ENCODE measurements at regions not wholly inside any gene's neighbourhood (a gene's known extent, or its start where the extent isn't known, plus 50 kb on each side); places are given as distances from the start of the nearest gene placed in this dataset.

DNA sequence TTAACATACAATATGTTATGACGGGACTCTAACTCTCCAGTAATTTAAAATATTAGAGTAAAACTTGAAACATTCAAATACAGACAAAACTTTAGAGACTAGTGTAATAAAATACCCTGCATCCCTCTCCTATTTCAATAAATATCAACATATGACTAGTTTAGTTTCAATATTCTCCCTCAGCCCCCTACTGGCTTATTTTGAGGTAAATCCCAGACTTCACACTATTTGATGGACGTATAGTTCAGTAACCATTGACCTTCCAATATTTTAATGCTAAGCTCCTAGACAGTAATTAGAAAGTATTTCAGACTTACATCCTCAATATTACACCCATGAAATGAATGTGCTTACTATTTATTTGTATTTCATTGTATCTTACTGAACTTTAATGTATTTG is 180.7 kb upstream of the STARD13 start:
- DNase-seq, result no peak

DNA sequence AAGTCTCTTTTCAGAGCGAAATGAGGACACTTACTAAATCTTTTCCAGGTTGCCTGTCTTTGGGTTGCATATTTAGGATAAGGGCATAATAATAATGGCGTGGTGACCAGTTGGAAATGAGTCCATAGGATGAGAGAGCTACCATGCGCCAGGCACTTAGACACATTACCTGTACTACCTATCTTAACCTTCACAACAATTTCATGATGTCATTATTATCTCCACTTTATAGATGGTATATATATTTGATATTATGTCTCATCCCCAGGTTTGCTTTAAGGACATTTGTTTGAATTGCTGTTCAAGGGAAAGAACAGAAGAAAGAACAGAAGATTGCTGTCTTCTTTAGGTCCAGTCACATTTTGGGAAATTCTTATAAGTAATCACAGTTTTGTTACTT is 182.0 kb upstream of the STARD13 start:
- no peak for DNase-seq

DNA sequence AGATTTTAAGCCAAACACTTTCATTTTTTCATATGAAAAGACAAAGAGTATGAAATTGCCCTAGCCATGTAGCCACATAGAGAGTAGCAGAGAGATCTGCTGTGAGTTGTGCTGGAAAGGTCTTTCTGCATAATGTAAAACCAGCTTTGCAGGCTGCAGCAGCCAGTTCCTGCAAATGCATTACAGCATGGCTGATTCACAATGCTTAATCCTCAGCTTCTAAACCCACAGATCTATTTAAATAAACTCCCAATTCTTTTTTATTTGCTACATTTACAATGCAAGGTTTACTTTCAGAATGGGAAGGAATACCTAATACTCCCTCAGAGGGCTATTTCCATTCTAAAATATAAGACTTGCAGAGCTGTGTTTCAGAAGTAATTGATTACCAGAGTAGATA is 185.6 kb upstream of the STARD13 start:
- DNase-seq, result no peak

DNA sequence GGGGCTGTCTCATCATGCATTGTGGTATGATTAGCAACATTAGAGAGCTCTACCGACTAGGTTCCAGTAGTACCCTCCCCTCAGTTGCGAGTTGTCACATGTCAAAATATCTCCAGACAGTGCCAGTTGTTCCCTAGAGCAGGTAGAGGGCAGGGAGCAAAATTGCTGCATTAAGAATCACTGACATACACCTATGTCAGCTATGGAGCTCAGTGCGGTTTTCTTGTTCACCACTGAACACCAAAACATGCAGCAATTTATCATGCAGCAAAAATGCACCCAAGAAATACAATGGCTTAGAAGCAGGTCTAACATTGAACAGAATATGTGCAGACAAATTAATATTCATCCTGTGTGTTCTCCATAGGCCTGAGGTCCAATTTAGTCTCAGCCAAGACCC is 186.9 kb upstream of the STARD13 start:
- no peak for DNase-seq

DNA sequence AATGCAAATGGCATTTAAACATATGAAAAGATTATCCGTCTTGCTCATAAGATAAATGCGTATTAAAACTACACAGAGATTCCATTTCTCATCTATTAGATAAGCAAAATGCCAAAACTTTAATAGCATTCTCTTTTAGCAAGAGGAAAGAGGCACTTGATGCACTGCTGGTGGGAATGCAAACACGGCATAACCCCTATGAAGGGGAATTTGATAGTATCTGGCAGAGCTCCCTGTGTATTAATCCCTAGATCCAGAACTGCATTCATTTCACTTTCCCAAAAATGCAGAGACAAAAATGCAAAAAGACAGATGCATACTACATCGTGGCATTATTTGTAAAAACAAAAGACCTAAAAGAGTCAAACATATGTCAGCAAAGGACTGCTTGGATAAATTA is 193.6 kb upstream of the STARD13 start:
- no peak for DNase-seq

DNA sequence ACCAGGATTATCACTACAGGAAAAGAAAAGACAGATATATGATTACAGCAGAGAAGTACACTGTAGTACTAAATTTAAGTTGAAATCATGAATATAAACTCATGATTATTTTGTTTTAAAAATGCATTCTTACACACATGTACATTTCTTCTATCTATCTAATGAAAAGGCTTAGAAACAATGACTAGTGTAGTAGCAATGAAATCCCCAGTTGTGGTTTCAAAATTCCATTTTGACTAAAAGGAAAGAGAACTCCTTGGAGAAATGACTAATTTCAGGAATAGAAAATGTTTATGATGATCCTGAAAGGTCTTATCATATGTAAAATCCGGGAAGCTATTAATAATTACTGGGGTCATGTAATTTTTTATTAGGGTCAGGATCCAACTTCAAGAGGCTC is 195.0 kb upstream of the STARD13 start:
- no peak for DNase-seq

DNA sequence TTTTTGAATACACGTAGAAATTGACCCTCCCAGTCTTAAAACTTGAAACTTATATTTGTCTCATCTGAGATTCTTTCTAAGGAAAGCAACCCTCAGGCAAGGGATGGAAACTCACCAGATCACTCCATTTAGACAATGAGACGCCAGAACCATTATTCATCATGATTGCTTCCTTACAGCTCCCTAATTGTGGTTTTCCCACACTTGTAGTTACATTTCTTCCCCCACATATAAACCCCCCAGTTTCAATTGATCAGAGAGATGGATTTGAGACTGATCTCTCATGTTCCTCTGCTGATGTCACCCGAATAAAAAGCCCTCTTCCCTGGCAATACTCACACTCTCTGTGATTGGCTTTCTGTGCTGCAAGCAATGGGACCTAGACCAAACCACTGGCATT is 197.9 kb upstream of the STARD13 start:
- no peak for DNase-seq

DNA sequence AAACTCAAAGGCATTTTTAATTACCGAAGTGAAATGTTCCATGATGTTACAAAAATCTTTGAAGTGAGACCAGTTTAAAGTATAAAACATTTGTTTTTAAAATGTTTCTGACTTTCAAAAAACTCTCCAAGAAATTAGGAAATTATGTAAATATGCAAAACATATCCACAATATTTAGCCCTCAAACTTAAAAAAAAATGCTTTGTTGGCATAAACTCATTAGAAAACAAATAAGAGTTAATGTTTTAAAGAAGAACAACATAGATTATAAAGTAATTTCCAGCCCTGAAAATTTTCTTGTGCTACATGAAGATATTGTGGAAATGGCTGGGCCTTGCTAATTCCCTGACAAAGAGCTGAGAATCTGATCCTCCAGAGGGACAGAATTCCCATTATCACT is 199.7 kb upstream of the STARD13 start:
- no peak for DNase-seq

DNA sequence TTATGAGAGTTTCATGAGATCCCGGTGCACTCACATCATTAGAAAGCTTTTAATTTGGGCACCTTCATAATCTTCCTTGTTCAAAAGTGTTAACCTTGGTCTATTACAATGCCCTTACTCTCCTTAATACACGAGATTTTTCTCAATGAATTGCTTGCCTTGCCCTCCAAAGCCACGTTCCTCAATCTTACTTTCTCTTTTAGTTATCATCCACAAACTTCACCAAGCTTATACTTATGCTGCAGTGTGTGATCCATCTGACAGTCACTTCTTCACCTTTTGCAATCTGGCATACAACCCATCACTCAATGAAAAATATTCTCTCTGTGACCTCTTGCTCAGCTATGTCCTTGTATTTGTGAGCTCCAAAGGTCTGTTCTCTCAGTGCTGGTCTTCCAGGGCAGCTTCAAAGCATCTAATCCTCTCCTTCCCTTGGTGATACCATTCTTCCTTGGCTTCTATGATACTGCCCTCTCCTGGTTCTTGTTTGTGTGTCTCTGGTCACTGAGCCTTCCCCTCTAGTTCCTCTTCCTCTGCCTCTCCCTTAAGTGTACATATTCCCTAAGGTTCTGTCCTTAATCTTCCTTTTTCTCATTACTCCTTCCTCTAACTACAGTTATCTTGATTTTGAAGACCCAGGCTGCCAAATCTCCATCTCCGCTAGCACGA is 202.2 kb upstream of the STARD13 start:
- no peak for DNase-seq

DNA sequence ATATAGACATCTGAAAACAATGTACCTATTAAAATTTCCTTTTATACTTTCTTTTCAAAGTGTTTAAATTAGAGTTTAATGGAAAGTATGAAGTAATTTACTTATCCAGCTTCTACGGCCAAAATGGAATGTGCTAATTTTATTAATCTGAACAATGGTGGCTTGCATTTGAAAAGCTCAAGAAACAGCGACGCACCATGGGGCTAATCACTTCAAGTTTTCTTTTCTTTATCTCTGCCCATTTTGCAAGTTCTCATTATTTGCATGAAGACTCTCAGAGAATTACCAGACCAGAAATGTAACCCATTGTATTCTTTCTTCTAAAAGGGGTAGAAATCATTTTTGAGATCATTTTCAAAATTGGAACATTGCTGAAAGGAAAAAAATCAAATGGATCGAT is 204.0 kb upstream of the STARD13 start:
- DNase-seq, result no peak

DNA sequence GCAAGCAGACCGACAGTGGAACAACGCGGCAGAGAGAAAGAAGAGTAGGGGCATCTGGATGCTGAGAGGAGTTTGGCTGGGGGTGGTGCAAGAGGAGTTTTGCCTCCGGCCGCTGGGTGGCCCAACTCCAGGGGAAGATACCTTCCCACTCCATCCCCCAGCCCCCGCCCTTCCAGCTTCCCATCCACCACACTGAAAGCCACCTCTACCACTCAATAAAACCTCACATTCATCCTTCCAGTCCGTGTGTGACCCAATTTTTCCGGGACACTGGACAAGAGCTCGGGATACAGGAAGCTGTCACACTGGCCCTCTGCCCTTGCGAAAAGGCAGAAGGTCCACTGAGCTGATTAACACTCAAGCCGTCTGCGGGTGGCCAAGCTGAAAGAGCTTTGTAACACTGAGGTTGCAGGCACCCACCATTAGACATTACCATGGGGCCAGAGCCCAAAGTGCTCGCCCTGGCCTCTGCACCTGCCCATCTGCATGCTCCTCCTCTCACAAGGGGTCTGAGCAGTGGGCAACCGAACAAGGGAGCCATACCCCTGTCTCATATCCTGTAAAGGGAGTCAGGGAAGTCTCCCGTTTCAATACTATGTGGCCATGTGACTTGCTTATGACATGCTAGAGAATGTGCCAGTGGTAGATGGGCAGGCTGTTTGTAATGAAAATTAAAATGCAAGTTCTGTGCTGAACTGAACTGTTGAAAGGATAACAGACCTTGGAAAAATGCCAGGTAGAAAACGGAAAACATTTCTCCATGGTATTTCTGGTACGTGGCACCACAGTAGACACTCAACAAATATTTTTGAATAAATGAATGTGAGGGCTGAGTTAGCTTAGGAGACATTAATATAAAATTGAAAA is 205.1 kb upstream of the STARD13 start:
- no peak for DNase-seq

DNA sequence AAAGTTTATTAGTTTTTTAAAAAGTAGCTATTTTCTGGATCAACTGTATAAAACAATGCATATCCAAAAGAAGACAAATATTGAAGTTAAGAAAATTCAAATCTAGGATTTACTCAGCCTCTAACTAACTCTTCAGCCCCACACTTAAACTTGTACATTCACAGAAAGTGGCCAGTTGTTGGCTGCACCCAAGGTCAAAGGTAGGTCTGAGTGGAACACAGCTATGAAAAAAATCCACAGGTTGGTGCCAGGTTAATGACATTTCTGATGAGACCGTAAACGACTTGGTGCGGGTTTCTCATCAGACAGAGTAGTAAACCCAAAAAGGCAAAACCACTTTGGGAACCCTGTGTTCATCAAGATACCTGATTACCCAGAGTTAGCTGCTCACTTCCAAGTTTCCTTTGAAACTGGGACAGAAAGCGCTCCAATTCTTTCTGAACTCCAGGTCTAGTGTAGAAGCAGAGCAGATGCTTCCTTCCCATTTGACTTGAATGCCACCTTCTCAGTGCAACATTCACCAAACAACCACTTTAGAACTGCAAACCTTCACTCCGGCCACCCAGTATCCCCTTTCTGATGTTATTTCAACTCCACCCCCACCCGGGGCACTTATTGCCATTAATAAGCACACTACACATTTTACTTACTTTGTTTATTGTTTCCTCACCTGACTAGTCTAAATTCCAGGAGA is 208.3 kb upstream of the STARD13 start:
- no peak for DNase-seq

DNA sequence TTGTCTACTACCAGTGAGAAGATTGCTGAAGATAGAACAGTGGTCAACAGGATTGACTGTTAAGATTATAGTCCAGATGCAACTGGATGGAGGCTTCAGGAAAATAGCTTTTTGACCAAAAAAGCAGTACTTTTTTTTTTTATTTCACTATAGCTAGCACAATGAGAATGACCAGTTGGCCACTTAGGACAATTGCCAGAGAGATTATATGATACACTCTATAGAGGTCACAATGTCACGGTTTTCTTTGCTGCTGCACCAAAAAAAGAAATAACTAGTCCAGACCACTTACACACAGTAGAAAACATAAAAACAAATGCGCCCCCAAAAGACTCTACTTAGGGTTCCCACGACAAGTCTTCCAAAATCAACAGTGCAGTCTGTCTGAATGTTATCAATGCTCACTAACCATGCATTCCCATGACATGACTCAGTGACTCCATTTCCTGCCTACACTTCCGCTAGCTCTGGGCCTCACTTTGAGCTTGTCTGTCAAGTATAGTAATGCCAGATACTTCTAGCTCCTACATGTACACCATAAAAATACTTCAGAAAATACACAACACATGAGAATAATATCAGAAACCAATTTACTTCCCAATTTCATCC is 209.1 kb upstream of the STARD13 start:
- no peak for DNase-seq

DNA sequence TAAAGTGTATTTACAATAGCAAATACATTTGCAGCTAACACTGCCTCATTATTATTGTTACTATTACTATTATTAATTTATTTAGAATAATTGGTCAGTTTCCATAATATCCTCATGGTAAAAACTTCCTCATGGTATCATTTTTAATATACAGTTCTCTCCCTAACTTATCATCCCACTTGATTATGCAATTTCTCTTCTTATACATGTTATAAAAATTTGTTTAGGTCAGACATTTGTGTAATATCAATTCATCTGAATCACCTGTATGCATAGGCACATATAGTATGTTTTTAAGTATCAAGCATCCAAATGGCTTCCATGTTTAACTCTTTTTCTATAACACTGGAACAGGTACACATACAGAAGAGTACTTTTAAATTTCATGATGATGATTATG is 210.8 kb upstream of the STARD13 start:
- no peak for DNase-seq

DNA sequence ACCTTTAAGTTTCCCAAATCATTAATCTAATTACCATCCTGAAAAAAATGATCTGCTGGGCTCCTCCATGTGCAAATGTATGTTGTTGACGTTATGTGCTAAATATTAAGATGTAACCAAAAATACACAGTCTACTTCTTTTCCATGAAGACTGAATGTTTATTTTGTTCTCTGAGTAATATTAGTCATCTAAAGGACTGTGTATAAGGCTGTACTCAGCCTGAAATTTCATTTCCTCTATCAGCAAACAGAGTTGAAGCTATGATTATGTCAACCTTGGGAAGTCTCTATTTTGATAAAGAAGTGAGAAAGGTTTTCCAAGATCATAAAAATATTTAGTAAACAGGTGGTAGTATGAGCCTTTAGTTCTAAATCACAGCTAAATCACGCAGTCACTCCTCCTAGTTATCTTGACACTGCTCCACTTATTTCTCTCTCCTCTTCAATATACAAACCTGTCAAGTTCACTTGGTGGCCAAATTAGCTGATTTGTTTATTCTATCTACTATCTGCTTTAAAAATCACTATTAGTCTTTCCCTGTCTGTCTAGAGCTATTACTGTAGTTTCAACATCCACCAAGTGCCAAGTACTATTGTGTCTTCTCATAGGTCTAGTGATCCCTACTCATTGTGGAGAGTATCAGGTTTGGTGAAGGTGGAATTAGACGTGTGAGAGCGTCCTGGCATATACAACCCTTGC is 211.7 kb upstream of the STARD13 start:
- no peak for DNase-seq

DNA sequence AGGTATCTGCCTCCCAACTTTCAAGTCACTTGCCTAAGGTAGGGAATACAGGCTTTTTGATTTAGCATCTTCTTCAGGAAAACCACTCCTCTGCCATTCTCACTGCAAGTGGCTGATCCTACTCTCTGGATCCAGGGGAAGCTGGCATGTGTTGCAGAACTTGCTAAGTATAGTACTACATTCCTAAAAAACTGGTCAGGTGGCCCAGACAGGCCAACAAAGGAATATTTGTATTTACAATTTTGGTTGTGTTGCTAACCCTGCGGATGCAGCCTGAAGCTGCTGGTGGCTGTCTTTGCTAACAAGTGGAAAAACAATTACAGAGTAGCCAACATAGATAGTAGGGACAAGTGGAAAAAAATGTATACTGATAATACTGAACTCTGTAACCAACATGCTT is 222.5 kb upstream of the STARD13 start:
- DNase-seq, result no peak

DNA sequence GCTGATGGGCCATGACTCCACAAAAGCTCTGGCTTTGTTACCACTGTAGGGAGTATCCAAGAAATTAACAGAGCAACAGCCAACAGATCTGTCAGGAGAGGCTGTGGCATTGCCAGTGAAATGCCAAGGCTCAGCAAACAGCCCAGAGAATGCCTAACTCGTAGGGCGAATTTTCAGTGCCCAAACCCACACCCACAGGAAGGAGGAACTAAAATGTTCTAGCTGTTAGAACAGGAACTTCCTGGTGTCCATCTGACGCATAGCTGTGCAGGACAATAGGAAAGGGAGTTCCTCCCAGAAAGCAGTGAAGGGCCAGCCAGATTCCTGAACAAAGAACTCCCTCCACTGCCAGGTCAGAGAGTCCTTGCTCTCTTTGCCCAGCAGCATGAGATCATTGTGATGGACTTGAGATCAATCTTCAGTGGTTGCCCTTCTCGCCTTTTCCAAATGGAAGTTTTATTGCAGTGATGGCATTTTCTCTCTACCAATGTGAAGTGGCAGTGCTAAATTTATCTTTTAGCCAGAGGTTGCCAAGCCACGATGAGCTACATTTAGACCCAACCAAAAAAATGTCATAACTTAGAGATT is 224.2 kb upstream of the STARD13 start:
- no peak for DNase-seq

DNA sequence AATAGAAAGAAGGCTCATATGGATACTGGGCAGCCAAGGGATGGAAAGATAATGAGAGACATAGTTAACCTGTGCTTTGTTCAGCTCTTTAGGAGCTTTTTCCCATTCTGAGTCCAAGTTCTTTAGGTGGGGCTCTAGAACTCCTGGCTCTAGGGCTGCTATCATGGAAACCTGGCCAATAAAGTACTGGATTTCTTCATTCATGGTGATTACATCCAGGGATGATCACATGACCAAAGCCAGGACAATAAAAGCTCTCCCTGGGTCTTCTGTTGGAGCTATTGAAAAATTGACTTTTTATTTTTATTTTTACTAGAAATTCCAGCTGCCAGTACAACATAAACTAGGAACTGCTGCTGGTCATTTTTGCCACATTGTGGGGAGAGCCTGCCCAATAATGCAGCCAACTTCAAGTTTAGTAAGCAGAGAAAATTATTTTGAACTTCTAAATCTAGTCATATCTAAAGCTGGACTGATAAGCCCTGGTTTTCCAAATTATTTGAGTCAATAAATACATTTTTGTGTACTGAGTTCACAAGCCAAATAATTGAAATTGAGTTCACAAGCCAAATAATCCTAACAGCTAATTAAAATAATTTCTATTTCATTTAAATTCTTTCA is 224.9 kb upstream of the STARD13 start:
- no peak for DNase-seq

DNA sequence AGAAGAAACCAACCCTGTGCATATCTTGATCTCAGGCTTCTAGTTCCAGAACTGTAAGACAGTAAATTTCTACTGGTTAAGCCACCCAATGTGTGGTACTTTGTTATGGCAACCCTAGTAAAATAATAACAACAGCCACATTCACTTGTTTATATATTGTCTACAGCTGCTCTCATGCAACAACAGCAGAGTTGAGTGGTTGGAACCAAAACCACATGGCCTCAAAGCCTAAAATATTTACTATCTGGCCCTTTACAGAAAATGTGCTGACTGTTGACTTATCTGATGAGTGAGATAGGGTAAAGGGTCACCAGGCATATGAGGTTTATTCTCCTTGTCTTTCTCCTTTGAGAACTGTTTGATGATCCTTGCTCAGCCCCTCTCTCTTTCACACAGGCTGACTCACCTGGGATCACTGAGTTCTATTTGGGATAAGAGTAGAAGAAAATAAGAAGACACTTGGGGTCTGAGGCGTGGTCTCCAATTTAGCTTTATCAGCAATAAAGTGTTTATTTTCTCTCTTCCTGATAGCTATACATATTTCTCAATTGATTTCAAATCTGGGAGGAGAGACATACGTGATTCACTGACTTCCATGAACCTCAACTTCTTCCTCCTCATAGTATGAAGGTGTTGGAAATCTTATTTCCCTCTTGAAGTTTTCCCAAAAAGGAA is 227.5 kb upstream of the STARD13 start:
- no peak for DNase-seq

DNA sequence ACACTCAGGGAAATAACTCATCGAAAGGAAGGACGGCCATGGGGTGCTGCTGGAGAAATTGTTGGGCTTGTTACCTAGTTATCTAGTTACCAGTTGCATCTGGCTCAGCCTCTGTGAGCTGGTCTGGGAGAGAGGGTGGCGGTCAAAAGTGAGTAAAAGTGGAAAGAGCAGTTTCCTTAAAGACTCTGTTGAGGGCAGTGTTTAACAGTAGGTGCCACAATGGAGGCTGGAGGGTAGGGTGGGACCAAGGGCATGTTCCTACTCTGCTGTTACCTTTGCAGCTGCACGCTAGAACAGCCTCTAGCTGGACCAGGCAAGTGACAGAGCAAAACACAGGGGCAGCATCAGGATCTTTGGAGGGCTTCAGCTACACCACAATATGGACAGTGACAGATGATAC is 228.8 kb upstream of the STARD13 start:
- no peak for DNase-seq

DNA sequence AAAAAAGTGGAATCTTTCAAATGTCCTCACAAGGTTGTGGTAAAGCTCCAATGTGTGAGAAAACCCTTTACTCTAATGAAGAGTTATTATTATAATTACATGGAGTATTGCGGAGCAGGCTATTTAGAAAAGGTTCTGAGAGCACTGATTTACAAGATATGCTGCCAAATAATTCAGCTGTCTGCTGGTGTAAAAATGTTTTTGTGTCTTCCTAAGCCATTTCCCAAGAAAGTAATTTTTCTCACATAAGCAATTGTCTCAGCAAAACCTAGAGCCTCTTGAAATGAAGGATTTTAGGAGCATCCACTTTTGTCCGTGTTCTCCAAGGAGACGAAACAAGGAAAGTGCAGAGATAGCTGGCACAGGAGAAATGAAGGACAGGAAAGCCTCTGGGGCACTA is 229.6 kb upstream of the STARD13 start:
- no peak for DNase-seq

Data from muscle of arm (tissue), 1 donor.